ENCODE measurements at regions not wholly inside any gene's neighbourhood (a gene's known extent, or its start where the extent isn't known, plus 50 kb on each side); places are given as distances from the start of the nearest gene placed in this dataset.

GRCh38 chr6:15809367-15809766 is 146.5 kb upstream of the DTNBP1 start:
- TF ChIP-seq ZNF26 (tag by site-specific recombination; IDR thresholded peaks at IDR 0.05) (no peak), CTCF (tag by site-specific recombination; IDR thresholded peaks at IDR 0.05) (no peak), REST (tag by site-specific recombination; IDR thresholded peaks at IDR 0.05) (no peak), ZNF660 (tag by site-specific recombination; IDR thresholded peaks at IDR 0.05) (no peak), ZNF600 (tag by site-specific recombination; IDR thresholded peaks at IDR 0.05) (no peak), ZNF843 (tag by site-specific recombination; IDR thresholded peaks at IDR 0.05) (no peak), ZFP3 (tag by site-specific recombination; IDR thresholded peaks at IDR 0.05; ENCODE audit: low read depth) (no peak), WT1 (tag by site-specific recombination; IDR thresholded peaks at IDR 0.05) (no peak)
